Astrocyte of the spinal cord (primary cell): ENCODE measurements at regions not wholly inside any gene's neighbourhood (a gene's known extent, or its start where the extent isn't known, plus 50 kb on each side); places are given as distances from the start of the nearest gene placed in this dataset.

Experiments
- DNase-seq: peaks from one replicate; pipeline ENCODE4 v3.0.0; 2011; ENCODE audit warnings: low read depth, low spot score
- H3K4me3 ChIP-seq: 2 replicates; pipeline ENCODE4 v1.5.1; 2011; ENCODE audit warnings: low read depth, mild to moderate bottlenecking, low read length, moderate library complexity
- in situ Hi-C: cut with HindIII; loops from 2 replicates; pipeline ENCODE4 v1.10.0; 2017; ENCODE audit warnings: low sequenced_read_pairs
- TF ChIP-seq, protein P1 (sequence below): IDR thresholded peaks from 2 replicates; pipeline ENCODE4 v1.5.1; 2012; ENCODE audit warnings: low read depth, mild to moderate bottlenecking, low read length, inconsistent platforms

DNA sequence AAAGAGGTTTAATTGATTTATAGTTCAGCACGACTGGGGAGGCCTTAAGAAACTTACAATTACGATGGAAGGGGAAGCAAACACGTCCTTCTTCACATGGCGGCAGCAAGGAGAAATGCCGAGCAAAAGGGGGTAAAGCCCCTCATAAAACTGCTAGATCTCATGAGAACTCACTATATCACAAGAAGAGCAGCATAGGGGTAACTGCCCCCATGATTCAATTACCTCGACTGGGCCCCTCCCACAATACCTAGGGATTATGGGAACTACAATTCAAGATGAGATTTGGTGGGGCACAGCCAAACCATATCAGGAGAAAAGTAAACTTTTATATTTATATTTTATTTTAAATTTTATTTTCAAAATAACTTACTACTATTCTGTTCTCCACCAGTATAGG is 272.0 kb downstream of the MYCN start:
- no peak for DNase-seq
- TF ChIP-seq, protein P1, sequence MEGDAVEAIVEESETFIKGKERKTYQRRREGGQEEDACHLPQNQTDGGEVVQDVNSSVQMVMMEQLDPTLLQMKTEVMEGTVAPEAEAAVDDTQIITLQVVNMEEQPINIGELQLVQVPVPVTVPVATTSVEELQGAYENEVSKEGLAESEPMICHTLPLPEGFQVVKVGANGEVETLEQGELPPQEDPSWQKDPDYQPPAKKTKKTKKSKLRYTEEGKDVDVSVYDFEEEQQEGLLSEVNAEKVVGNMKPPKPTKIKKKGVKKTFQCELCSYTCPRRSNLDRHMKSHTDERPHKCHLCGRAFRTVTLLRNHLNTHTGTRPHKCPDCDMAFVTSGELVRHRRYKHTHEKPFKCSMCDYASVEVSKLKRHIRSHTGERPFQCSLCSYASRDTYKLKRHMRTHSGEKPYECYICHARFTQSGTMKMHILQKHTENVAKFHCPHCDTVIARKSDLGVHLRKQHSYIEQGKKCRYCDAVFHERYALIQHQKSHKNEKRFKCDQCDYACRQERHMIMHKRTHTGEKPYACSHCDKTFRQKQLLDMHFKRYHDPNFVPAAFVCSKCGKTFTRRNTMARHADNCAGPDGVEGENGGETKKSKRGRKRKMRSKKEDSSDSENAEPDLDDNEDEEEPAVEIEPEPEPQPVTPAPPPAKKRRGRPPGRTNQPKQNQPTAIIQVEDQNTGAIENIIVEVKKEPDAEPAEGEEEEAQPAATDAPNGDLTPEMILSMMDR: no peak
- no peak overlapping the region for H3K4me3 ChIP-seq
- in situ Hi-C loops: no loop called here

DNA sequence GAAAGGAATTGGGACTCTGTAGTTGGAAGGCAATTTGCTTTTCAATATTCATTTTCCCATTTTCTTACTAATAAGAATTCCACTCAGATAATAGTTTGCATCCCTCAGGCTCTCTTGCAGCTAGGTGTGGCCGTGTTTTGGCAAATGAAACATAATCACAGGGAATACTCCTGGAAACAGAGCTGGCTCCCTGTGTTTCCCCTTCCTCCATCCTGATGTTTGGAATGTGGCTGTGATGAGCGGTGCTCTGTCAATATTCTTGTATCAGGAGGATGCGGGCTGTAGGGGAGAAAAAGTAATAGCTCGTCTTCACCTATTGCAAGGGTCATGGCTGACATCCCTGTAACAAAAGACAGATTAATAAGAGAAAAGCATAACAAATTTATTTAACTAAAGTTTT is 271.0 kb downstream of the MYCN start:
- no peak overlapping the region for H3K4me3 ChIP-seq
- TF ChIP-seq, protein P1: no peak
- no peak for DNase-seq
- in situ Hi-C loops: no loop called here

DNA sequence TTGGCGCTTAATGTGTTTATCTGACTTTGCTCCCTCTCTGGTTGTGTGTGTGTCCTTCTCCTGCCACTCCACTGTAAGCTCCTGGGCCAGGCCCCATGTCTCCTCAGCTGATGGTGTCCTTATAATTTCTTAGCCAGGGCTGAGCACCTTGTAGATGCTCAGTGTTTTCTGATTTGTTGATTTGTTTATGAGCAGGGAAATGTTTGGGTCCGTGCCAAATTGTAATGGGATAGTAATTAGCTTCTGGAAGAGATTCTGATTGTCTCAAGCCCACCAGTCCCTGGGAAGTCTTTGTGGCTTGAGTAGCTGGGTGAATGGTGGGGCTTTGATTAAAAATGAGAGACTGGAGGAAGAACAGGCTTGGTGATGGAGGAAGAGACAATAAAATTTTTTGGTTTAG is 270.5 kb downstream of the MYCN start:
- no peak for DNase-seq
- TF ChIP-seq, protein P1: no peak
- H3K4me3 ChIP-seq: no peak overlapping the region
- in situ Hi-C loops: no loop called here

DNA sequence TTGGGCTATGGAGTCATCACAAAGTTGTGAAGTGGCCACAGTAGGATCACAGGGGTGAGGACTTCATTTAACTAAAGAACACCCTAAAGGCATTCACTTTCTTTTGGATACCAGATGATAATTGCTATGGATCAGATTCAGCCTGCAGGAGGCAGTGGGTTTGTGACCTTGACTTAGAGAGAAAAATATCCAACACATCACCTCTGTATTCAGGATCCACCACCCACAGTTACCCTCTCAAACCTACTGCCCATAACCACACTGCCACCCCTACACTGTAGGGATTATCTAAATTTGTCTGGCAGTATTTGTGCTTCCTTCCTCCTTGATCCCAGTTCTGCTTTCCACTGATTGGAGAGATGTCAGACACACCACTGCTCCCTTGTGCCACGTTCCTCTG is 269.4 kb downstream of the MYCN start:
- H3K4me3 ChIP-seq: no peak overlapping the region
- in situ Hi-C loops: no loop called here
- no peak for DNase-seq
- TF ChIP-seq, protein P1: no peak

DNA sequence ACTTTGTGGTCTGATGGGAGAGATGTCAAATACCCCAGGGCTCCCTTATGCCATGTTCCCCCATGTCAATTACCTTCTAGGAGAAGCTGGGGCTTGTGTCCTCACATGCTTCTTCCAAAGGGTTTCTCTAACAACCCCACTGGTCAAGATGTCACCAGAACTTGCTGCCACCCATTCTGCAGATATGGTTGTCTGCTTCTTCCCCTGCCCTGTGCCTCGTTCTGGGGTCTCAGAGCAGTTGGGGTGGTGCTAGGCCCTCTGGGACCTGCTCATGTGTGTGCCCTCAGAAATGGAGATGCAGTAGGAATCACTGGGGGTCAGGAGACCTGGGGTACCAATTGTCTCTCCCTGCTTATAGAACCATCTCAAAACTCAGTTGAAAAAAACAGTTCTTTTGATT is 268.6 kb downstream of the MYCN start:
- no peak overlapping the region for H3K4me3 ChIP-seq
- TF ChIP-seq, protein P1: no peak
- no peak for DNase-seq
- in situ Hi-C loops: no loop called here

DNA sequence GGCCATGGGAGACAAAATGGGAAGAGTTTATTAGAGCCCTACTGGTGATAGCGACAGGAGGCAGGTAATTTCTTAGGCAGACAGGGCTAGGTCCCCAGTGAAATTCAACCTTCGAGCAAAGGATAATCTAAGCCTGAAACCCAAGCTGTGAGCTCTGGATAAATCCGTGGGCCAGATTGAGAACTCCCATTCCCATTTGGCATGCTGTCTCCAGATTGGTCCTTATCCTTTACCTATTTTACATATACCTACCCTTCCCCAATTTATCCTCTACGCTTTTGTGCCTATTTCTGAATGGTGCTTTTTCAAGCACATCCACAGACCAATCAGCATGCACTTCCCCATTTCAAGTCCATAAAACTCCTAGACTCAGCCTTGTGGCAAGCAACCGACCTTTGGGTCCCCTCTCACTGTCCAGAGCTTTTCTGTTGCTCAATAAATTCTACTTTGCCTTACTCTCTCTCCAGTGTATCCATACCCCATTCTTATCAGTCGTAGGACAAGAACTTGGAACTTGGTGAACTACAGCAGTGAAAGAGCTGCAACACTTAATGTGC is 268.0 kb downstream of the MYCN start:
- no peak overlapping the region for H3K4me3 ChIP-seq
- in situ Hi-C loops: no loop called here
- DNase-seq: no peak
- TF ChIP-seq, protein P1: no peak

DNA sequence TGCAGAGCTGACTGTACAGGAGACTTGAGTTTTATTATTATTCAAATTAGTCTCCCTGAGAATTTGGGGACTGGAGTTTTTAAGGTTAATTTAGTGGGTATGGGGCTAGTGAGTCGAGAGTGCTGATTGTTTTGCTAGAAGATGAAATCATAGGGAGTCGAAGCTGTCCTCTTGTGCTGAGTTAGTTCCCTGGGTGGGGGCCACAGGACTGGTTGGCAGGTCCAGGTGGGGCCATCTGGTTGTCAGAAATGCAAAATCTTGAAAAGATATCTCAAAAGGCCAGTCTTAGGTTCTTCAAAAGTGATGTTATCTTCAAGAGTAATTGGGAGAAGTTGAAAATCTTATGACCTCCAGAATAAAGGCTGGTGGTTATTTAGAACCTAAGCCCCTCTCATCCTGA is 267.3 kb downstream of the MYCN start:
- in situ Hi-C loops: no loop called here
- TF ChIP-seq, protein P1: no peak
- H3K4me3 ChIP-seq: no peak overlapping the region
- DNase-seq: no peak
